HEK293 (cell line): ENCODE measurements at regions not wholly inside any gene's neighbourhood (a gene's known extent, or its start where the extent isn't known, plus 50 kb on each side); places are given as distances from the start of the nearest gene placed in this dataset.

ENCODE experiments used
- CTCF ChIA-PET: fragments of 350-600 bp; formaldehyde crosslinking; extraction: SDS; loops from one replicate; lab custom pipeline; 2021; ENCODE audit warnings: antibody characterized with exemption; lab: Yijun Ruan, JAX
- POLR2A ChIA-PET: fragments of 300-600 bp; formaldehyde crosslinking; extraction: SDS; loops from one replicate; lab custom pipeline; 2020; ENCODE audit warnings: antibody characterized with exemption, inconsistent platforms; lab: Yijun Ruan, JAX
- H3K27ac ChIP-seq: fragments of 200-500 bp; sonication (Bioruptor generic); 2 replicates; pipeline ENCODE4 v1.5.1; 2014; ENCODE audit warnings: low read depth, low read length, control low read depth, inconsistent platforms; ENCODE audit errors: extremely low read depth
- H3K36me3 ChIP-seq, 2 experiments: fragments of 200-500 bp in 1 of 2; sonication (Bioruptor generic) in 1 of 2; 1 replicate in 1 of 2; 2 replicates in 1 of 2; pipeline ENCODE4 v1.5.1; 2014 to 2017; ENCODE audit warnings: inconsistent platforms in 2 of 2, low read length in 2 of 2; ENCODE audit not compliant: control insufficient read depth in 2 of 2, insufficient read depth in 1 of 2
- H3K4me1 ChIP-seq: fragments of 200-500 bp; sonication (Bioruptor generic); 2 replicates; pipeline ENCODE4 v1.5.1; 2014; ENCODE audit warnings: mild to moderate bottlenecking, low read length, inconsistent platforms; ENCODE audit not compliant: control insufficient read depth, insufficient read depth
- H3K4me3 ChIP-seq: 2 replicates; pipeline ENCODE4 v1.5.1; 2011; ENCODE audit warnings: low read depth, mild to moderate bottlenecking, control low read depth, low read length, moderate library complexity
- H3K9me3 ChIP-seq: fragments of 200-500 bp; sonication (Bioruptor generic); 2 replicates; pipeline ENCODE4 v1.5.1; 2014; ENCODE audit warnings: low read depth, low read length, inconsistent platforms; ENCODE audit not compliant: control insufficient read depth, insufficient read depth
- FEZF1 ChIP-seq: fragments of 450-650 bp; formaldehyde crosslinking; IDR thresholded peaks from 2 replicates; pipeline ENCODE4 v1.5.1; 2016; ENCODE audit warnings: missing biosample characterization, missing genetic modification characterization
- GFI1B ChIP-seq: fragments of 450-650 bp; formaldehyde crosslinking; IDR thresholded peaks from 2 replicates; pipeline ENCODE4 v1.5.1; 2016; ENCODE audit warnings: missing biosample characterization, missing genetic modification characterization
- GLIS2 ChIP-seq: fragments of 450-650 bp; formaldehyde crosslinking; IDR thresholded peaks from 2 replicates; pipeline ENCODE4 v1.5.1; 2016; ENCODE audit warnings: missing biosample characterization, missing genetic modification characterization
- KLF7 ChIP-seq: fragments of 450-650 bp; formaldehyde crosslinking; IDR thresholded peaks from 2 replicates; pipeline ENCODE4 v1.5.1; 2016; ENCODE audit warnings: missing biosample characterization, missing genetic modification characterization, borderline replicate concordance
- RBAK ChIP-seq: fragments of 450-650 bp; formaldehyde crosslinking; IDR thresholded peaks from 2 replicates; pipeline ENCODE4 v1.5.1; 2016; ENCODE audit warnings: missing biosample characterization, missing genetic modification characterization
- SCRT2 ChIP-seq: fragments of 450-650 bp; formaldehyde crosslinking; IDR thresholded peaks from 2 replicates; pipeline ENCODE4 v1.5.1; 2016; ENCODE audit warnings: missing biosample characterization, missing genetic modification characterization
- SP2 ChIP-seq: fragments of 450-650 bp; formaldehyde crosslinking; IDR thresholded peaks from 2 replicates; pipeline ENCODE4 v1.5.1; 2016; ENCODE audit warnings: missing biosample characterization, missing genetic modification characterization
- ZFHX2 ChIP-seq: fragments of 450-650 bp; formaldehyde crosslinking; conservative IDR thresholded peaks from 2 replicates; pipeline ENCODE4 v1.5.1; 2016; ENCODE audit warnings: missing biosample characterization, missing genetic modification characterization
- ZNF138 ChIP-seq: fragments of 450-650 bp; formaldehyde crosslinking; IDR thresholded peaks from 2 replicates; pipeline ENCODE4 v1.5.1; 2016; ENCODE audit warnings: missing biosample characterization, missing genetic modification characterization, borderline replicate concordance
- ZNF140 ChIP-seq: fragments of 450-650 bp; formaldehyde crosslinking; IDR thresholded peaks from 2 replicates; pipeline ENCODE4 v1.5.1; 2016; ENCODE audit warnings: missing biosample characterization, missing genetic modification characterization
- ZNF157 ChIP-seq: fragments of 450-650 bp; formaldehyde crosslinking; IDR thresholded peaks from 2 replicates; pipeline ENCODE4 v1.5.1; 2016; ENCODE audit warnings: missing biosample characterization, missing genetic modification characterization
- ZNF175 ChIP-seq: fragments of 450-650 bp; formaldehyde crosslinking; IDR thresholded peaks from 2 replicates; pipeline ENCODE4 v1.5.1; 2016; ENCODE audit warnings: missing biosample characterization, missing genetic modification characterization
- ZNF184 ChIP-seq: fragments of 450-650 bp; IDR thresholded peaks from 2 replicates; pipeline ENCODE4 v1.5.1; 2018; ENCODE audit warnings: missing biosample characterization, mild to moderate bottlenecking, missing genetic modification characterization
- ZNF223 ChIP-seq: fragments of 450-650 bp; formaldehyde crosslinking; IDR thresholded peaks from 2 replicates; pipeline ENCODE4 v1.5.1; 2016; ENCODE audit warnings: missing biosample characterization, missing genetic modification characterization
- ZNF391 ChIP-seq: fragments of 450-650 bp; formaldehyde crosslinking; IDR thresholded peaks from 2 replicates; pipeline ENCODE4 v1.5.1; 2016; ENCODE audit warnings: low read depth, missing biosample characterization, missing genetic modification characterization, borderline replicate concordance
- ZNF433 ChIP-seq: fragments of 450-650 bp; formaldehyde crosslinking; IDR thresholded peaks from 2 replicates; pipeline ENCODE4 v1.5.1; 2016; ENCODE audit warnings: missing biosample characterization, missing genetic modification characterization, low read depth
- ZNF560 ChIP-seq: fragments of 450-650 bp; formaldehyde crosslinking; IDR thresholded peaks from 2 replicates; pipeline ENCODE4 v1.5.1; 2017; ENCODE audit warnings: missing biosample characterization, missing genetic modification characterization, borderline replicate concordance
- ZNF600 ChIP-seq: fragments of 450-650 bp; formaldehyde crosslinking; IDR thresholded peaks from 2 replicates; pipeline ENCODE4 v1.5.1; 2016; ENCODE audit warnings: missing biosample characterization, missing genetic modification characterization
- ZNF747 ChIP-seq: fragments of 450-650 bp; formaldehyde crosslinking; IDR thresholded peaks from 2 replicates; pipeline ENCODE4 v1.5.1; 2016; ENCODE audit warnings: missing biosample characterization, missing genetic modification characterization
- ZNF768 ChIP-seq: fragments of 450-650 bp; formaldehyde crosslinking; IDR thresholded peaks from 2 replicates; pipeline ENCODE4 v1.5.1; 2018; ENCODE audit warnings: missing biosample characterization, mild to moderate bottlenecking, missing genetic modification characterization
- ZNF791 ChIP-seq: fragments of 450-650 bp; formaldehyde crosslinking; IDR thresholded peaks from 2 replicates; pipeline ENCODE4 v1.5.1; 2016; ENCODE audit warnings: missing biosample characterization, missing genetic modification characterization
- TF ChIP-seq, protein P1 (sequence below): fragments of 450-650 bp; formaldehyde crosslinking; IDR thresholded peaks from 2 replicates; pipeline ENCODE4 v1.5.1; 2016; ENCODE audit warnings: missing biosample characterization, missing genetic modification characterization, borderline replicate concordance
- TF ChIP-seq, protein P2 (sequence below): fragments of 450-650 bp; formaldehyde crosslinking; IDR thresholded peaks from 2 replicates; pipeline ENCODE4; 2016; ENCODE audit warnings: missing biosample characterization, missing genetic modification characterization
- TF ChIP-seq, protein P3 (sequence below): fragments of 450-650 bp; formaldehyde crosslinking; IDR thresholded peaks from 2 replicates; pipeline ENCODE4 v1.5.1; 2016; ENCODE audit warnings: missing biosample characterization, missing genetic modification characterization
- TF ChIP-seq, protein P4 (sequence below): fragments of 450-650 bp; IDR thresholded peaks from 2 replicates; pipeline ENCODE4 v1.5.1; 2018; ENCODE audit warnings: missing biosample characterization, missing genetic modification characterization
- TF ChIP-seq, protein P5 (sequence below): fragments of 450-650 bp; formaldehyde crosslinking; IDR thresholded peaks from 2 replicates; pipeline ENCODE4 v1.5.1; 2016; ENCODE audit warnings: missing biosample characterization, missing genetic modification characterization
- TF ChIP-seq, protein P6 (sequence below): fragments of 450-650 bp; formaldehyde crosslinking; IDR thresholded peaks from 2 replicates; pipeline ENCODE4 v1.5.1; 2016; ENCODE audit warnings: missing biosample characterization, missing genetic modification characterization

DNA sequence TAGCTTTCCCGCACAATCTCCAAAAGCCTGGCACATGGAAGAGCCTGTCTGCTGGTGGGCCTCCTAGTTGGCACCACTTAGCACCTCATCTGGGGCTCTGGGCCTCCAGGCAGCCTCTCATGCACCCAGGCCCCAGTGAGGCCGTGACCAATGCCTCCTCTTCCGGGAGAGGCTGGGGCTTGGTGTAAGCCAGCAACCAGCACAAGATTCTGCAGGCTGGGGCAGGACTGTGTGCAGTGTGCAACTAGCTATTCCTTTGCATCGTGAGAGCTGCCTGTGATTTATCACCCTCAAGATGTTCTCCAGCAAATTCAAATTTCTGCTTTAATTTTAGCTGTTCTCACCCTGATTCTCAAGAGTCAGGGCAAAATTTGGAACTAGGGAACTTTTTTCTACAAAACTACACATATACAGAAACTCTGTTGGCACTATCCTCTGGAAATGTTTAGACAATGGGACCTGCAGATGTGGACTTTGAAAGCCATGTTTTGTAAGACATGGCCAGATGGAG is 603.7 kb upstream of the MKI67 start (continued):
- TF ChIP-seq SP2 (no peak), FEZF1 (tag by site-specific recombination) (no peak), ZNF138 (tag by site-specific recombination) (no peak), ZFHX2 (tag by site-specific recombination) (no peak), ZNF433 (tag by site-specific recombination) (no peak), ZNF600 (no peak), ZNF140 (tag by site-specific recombination) (no peak), ZNF175 (tag by site-specific recombination) (no peak)
- TF ChIP-seq, protein P1, sequence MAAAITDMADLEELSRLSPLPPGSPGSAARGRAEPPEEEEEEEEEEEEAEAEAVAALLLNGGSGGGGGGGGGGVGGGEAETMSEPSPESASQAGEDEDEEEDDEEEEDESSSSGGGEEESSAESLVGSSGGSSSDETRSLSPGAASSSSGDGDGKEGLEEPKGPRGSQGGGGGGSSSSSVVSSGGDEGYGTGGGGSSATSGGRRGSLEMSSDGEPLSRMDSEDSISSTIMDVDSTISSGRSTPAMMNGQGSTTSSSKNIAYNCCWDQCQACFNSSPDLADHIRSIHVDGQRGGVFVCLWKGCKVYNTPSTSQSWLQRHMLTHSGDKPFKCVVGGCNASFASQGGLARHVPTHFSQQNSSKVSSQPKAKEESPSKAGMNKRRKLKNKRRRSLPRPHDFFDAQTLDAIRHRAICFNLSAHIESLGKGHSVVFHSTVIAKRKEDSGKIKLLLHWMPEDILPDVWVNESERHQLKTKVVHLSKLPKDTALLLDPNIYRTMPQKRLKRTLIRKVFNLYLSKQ = no peak
- TF ChIP-seq, protein P2, sequence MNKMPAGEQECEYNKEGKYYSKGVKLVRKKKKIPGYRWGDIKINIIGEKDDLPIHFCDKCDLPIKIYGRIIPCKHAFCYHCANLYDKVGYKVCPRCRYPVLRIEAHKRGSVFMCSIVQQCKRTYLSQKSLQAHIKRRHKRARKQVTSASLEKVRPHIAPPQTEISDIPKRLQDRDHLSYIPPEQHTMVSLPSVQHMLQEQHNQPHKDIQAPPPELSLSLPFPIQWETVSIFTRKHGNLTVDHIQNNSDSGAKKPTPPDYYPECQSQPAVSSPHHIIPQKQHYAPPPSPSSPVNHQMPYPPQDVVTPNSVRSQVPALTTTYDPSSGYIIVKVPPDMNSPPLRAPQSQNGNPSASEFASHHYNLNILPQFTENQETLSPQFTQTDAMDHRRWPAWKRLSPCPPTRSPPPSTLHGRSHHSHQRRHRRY (tag by site-specific recombination) = no peak
- TF ChIP-seq, protein P3, sequence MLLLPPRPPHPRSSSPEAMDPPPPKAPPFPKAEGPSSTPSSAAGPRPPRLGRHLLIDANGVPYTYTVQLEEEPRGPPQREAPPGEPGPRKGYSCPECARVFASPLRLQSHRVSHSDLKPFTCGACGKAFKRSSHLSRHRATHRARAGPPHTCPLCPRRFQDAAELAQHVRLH (tag by site-specific recombination) = no peak
- TF ChIP-seq, protein P4, sequence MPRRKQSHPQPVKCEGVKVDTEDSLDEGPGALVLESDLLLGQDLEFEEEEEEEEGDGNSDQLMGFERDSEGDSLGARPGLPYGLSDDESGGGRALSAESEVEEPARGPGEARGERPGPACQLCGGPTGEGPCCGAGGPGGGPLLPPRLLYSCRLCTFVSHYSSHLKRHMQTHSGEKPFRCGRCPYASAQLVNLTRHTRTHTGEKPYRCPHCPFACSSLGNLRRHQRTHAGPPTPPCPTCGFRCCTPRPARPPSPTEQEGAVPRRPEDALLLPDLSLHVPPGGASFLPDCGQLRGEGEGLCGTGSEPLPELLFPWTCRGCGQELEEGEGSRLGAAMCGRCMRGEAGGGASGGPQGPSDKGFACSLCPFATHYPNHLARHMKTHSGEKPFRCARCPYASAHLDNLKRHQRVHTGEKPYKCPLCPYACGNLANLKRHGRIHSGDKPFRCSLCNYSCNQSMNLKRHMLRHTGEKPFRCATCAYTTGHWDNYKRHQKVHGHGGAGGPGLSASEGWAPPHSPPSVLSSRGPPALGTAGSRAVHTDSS = no peak
- TF ChIP-seq, protein P5, sequence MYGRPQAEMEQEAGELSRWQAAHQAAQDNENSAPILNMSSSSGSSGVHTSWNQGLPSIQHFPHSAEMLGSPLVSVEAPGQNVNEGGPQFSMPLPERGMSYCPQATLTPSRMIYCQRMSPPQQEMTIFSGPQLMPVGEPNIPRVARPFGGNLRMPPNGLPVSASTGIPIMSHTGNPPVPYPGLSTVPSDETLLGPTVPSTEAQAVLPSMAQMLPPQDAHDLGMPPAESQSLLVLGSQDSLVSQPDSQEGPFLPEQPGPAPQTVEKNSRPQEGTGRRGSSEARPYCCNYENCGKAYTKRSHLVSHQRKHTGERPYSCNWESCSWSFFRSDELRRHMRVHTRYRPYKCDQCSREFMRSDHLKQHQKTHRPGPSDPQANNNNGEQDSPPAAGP (tag by site-specific recombination) = no peak

DNA sequence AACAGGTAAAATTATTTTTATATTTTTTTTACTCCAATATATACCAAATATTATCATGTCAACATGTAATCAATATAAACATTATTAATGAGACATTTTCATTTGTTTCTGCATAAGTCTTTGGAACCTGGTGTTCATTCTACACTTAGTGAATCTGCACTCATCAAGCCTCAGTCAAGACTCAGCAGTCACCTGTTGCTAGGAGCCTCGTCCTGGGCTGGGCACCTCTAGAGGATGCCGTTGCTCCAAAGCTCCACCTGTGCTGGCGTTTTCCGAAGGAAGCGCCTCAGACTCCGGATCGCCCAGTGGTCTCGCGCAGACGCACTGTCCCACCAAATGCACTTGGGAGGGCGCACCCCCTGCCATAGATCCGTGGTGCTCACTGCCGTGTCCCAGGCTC is 604.7 kb upstream of the MKI67 start:
- TF ChIP-seq SCRT2 = peak; percentile 60; the same call in 1 of the 2 replicates
- TF ChIP-seq RBAK = no peak
- no peak for TF ChIP-seq ZNF791 (tag by site-specific recombination)
- TF ChIP-seq ZNF223 (tag by site-specific recombination) = no peak
- TF ChIP-seq ZNF184 (tag by site-specific recombination) = no peak
- no peak for TF ChIP-seq ZNF391 (tag by site-specific recombination)
- ChIA-PET CTCF (interaction anchor here (0.7 kb wide), 1 partner anchor 268 kb away, joined by 3 read pairs; no protein-coding TSS in a partner anchor), POLR2A (no interaction called here)
- H3K36me3 ChIP-seq = no peaks in the 10 kb centered on the region
- H3K4me3 ChIP-seq = no peak overlapping the region
- no peaks in the 10 kb centered on the region for H3K9me3 ChIP-seq
- H3K4me1 ChIP-seq = no peaks in the 10 kb centered on the region
- no peak overlapping the region for H3K27ac ChIP-seq

DNA sequence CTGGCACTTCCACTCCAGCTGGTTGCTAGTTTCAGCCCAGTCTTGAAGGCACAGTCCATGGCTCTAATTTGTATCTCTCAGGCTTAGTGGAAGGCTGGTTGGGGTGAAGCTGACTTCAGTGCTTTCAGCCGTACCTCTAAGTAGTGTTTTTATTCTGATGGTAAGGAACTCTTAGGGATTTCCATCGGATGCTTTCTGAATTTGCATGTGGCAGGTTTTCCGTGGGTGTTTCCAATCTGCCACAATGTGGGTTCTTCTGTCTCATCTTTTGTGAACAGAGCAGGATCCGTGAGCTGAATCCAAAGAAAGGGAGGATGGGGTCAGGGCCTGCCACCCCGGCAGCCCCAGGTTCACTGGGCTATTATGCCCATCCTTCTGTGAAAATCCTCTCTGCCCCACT is 607.9 kb upstream of the MKI67 start:
- H3K9me3 ChIP-seq = no peaks in the 10 kb centered on the region
- POLR2A ChIA-PET = no interaction called here
- no peaks in the 10 kb centered on the region for H3K36me3 ChIP-seq
- H3K4me1 ChIP-seq = no peaks in the 10 kb centered on the region
- no peak overlapping the region for H3K27ac ChIP-seq
- CTCF ChIA-PET = interaction anchor here (0.6 to 0.9 kb wide), 2 partner anchors 14 to 204 kb away, joined by 3 to 5 read pairs; no protein-coding TSS in a partner anchor
- no peak overlapping the region for H3K4me3 ChIP-seq
- TF ChIP-seq ZNF747 (tag by site-specific recombination) (no peak), GLIS2 (tag by site-specific recombination) (no peak), KLF7 (no peak), GFI1B (tag by site-specific recombination) (no peak), ZNF560 (tag by site-specific recombination) (no peak), ZNF157 (tag by site-specific recombination) (no peak), ZNF768 (tag by site-specific recombination) (no peak)
- TF ChIP-seq, protein P6, sequence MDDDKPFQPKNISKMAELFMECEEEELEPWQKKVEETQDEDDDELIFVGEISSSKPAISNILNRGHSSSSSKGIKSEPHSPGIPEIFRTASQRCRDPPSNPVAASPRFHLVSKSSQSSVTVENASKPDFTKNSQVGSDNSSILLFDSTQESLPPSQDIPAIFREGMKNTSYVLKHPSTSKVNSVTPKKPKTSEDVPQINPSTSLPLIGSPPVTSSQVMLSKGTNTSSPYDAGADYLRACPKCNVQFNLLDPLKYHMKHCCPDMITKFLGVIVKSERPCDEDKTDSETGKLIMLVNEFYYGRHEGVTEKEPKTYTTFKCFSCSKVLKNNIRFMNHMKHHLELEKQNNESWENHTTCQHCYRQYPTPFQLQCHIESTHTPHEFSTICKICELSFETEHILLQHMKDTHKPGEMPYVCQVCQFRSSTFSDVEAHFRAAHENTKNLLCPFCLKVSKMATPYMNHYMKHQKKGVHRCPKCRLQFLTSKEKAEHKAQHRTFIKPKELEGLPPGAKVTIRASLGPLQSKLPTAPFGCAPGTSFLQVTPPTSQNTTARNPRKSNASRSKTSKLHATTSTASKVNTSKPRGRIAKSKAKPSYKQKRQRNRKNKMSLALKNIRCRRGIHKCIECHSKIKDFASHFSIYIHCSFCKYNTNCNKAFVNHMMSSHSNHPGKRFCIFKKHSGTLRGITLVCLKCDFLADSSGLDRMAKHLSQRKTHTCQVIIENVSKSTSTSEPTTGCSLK (tag by site-specific recombination) = no peak
